IMR-90 (cell line): ENCODE measurements at regions not wholly inside any gene's neighbourhood (a gene's known extent, or its start where the extent isn't known, plus 50 kb on each side); places are given as distances from the start of the nearest gene placed in this dataset.

Source experiments
- ATAC-seq: fragments of 200-7000 bp; cut with Tn5 transposase; 2 replicates; pipeline ENCODE4 v1.9.1; 2020; ENCODE audit warnings: low read depth, mild to moderate bottlenecking, moderate library complexity
- BruUV-seq: library from RNA; stranded (reverse); fragments of 400-500 nt; replicated peaks from 2 replicates; lab custom pipeline; 2021; lab: Mats Ljungman, UMichigan
- CTCF ChIA-PET: fragments of 300-600 bp; formaldehyde crosslinking; extraction: SDS; loops from one replicate; lab custom pipeline; 2021; ENCODE audit warnings: antibody characterized with exemption; lab: Yijun Ruan, JAX
- POLR2A ChIA-PET: fragments of 300-600 bp; sonication (Branson Sonifier 250); formaldehyde crosslinking; loops from one replicate; lab custom pipeline; 2022; ENCODE audit warnings: antibody characterized with exemption; ENCODE audit not compliant: unreplicated experiment; lab: Charles Lee
- DNase-seq: peaks from one replicate; pipeline ENCODE4 v3.0.0; 2013
- H2AFZ ChIP-seq: replicated peaks from 2 replicates; pipeline ENCODE3; 2013; ENCODE audit warnings: low read length, mild to moderate bottlenecking; ENCODE audit not compliant: poor library complexity
- H2AK5ac ChIP-seq: 2 replicates; pipeline ENCODE4 v1.6.1; 2013; ENCODE audit warnings: low read depth, low read length, inconsistent platforms
- H2AK9ac ChIP-seq: replicated peaks from 2 replicates; pipeline ENCODE3; 2013; ENCODE audit warnings: mild to moderate bottlenecking, low read depth, low read length, moderate library complexity; ENCODE audit not compliant: poor library complexity
- H2BK120ac ChIP-seq: 2 replicates; pipeline ENCODE4 v1.6.1; 2013; ENCODE audit warnings: low read depth, low read length, inconsistent platforms
- H2BK15ac ChIP-seq: 3 replicates; pipeline ENCODE4 v1.6.1; 2013; ENCODE audit warnings: low read depth, low read length, inconsistent platforms
- H2BK20ac ChIP-seq: 2 replicates; pipeline ENCODE4 v1.6.1; 2013; ENCODE audit warnings: low read depth, mild to moderate bottlenecking, inconsistent platforms, low read length, moderate library complexity
- H2BK5ac ChIP-seq: 2 replicates; pipeline ENCODE4 v1.6.1; 2013; ENCODE audit warnings: mild to moderate bottlenecking, low read depth, low read length, inconsistent platforms; ENCODE audit not compliant: poor library complexity, severe bottlenecking
- H3K14ac ChIP-seq: replicated peaks from 2 replicates; pipeline ENCODE4 v1.6.1; 2013; ENCODE audit warnings: low read depth, low read length, inconsistent platforms
- H3K18ac ChIP-seq: 2 replicates; pipeline ENCODE4 v1.6.1; 2013; ENCODE audit warnings: low read depth, low read length, control low read depth
- H3K23ac ChIP-seq: 2 replicates; pipeline ENCODE4 v1.6.1; 2013; ENCODE audit warnings: low read depth, low read length, inconsistent platforms
- H3K27ac ChIP-seq: 2 replicates; pipeline ENCODE4 v1.5.1; 2013; ENCODE audit warnings: mild to moderate bottlenecking, control low read depth, low read length; ENCODE audit not compliant: insufficient read depth
- H3K27me3 ChIP-seq: 2 replicates; pipeline ENCODE4 v1.6.1; 2013; ENCODE audit warnings: low read length; ENCODE audit not compliant: control insufficient read depth, insufficient read depth
- H3K36me3 ChIP-seq: 2 replicates; pipeline ENCODE4 v1.6.1; 2013; ENCODE audit warnings: low read length, mixed read lengths; ENCODE audit not compliant: control insufficient read depth, insufficient read depth
- H3K4ac ChIP-seq: 2 replicates; pipeline ENCODE4 v1.6.1; 2013; ENCODE audit warnings: low read depth, low read length, inconsistent platforms
- H3K4me1 ChIP-seq: 2 replicates; pipeline ENCODE4 v1.6.1; 2013; ENCODE audit warnings: low read length, mixed read lengths; ENCODE audit not compliant: control insufficient read depth, insufficient read depth
- H3K4me2 ChIP-seq: 2 replicates; pipeline ENCODE4 v1.6.1; 2013; ENCODE audit warnings: low read depth, mild to moderate bottlenecking, control low read depth, low read length, moderate library complexity
- H3K4me3 ChIP-seq: 2 replicates; pipeline ENCODE4 v1.5.1; 2013; ENCODE audit warnings: low read depth, mild to moderate bottlenecking, control low read depth, low read length, moderate library complexity; ENCODE audit not compliant: insufficient read depth
- H3K56ac ChIP-seq: 2 replicates; pipeline ENCODE4 v1.6.1; 2013; ENCODE audit warnings: low read length, inconsistent platforms; ENCODE audit not compliant: insufficient read depth; ENCODE audit errors: extremely low read depth
- H3K79me1 ChIP-seq, 2 experiments: 2 replicates each; pipeline ENCODE4 v1.6.1; 2013; ENCODE audit warnings: low read length in 2 of 2, inconsistent platforms in 1 of 2, low read depth in 1 of 2
- H3K9ac ChIP-seq: 2 replicates; pipeline ENCODE4 v1.6.1; 2013; ENCODE audit warnings: low read depth, low read length, control low read depth
- H3K9me1 ChIP-seq: 2 replicates; pipeline ENCODE4 v1.6.1; 2013; ENCODE audit warnings: low read length, inconsistent platforms; ENCODE audit not compliant: insufficient read depth
- H3K9me3 ChIP-seq: 2 replicates; pipeline ENCODE4 v1.6.1; 2013; ENCODE audit warnings: low read length; ENCODE audit not compliant: control insufficient read depth, insufficient read depth
- H4K20me1 ChIP-seq: 2 replicates; pipeline ENCODE4 v1.6.1; 2013; ENCODE audit warnings: low read length, inconsistent platforms; ENCODE audit not compliant: insufficient read depth
- H4K5ac ChIP-seq: 2 replicates; pipeline ENCODE4 v1.6.1; 2013; ENCODE audit warnings: mild to moderate bottlenecking, low read depth, low read length, control low read depth
- H4K8ac ChIP-seq, 2 experiments: 2 replicates each; pipeline ENCODE4 v1.6.1; 2013; ENCODE audit warnings: low read depth in 2 of 2, low read length in 2 of 2, control low read depth in 1 of 2, inconsistent platforms in 1 of 2
- H4K91ac ChIP-seq: 2 replicates; pipeline ENCODE4 v1.6.1; 2013; ENCODE audit warnings: low read depth, low read length, inconsistent platforms; ENCODE audit not compliant: insufficient read depth
- CHD1 ChIP-seq: IDR thresholded peaks from 2 replicates; pipeline ENCODE4 v1.6.1; 2012; ENCODE audit warnings: low read depth, low read length, improper control_type of control experiment
- FOS ChIP-seq: fragments of 150-350 bp; IDR thresholded peaks from 2 replicates; pipeline ENCODE4 v1.6.1; 2016; ENCODE audit warnings: low read depth, low read length
- MAZ ChIP-seq: IDR thresholded peaks from 2 replicates; pipeline ENCODE4 v1.6.1; 2012; ENCODE audit warnings: low read depth, mild to moderate bottlenecking, low read length, improper control_type of control experiment, moderate library complexity, borderline replicate concordance
- RCOR1 ChIP-seq: IDR thresholded peaks from 2 replicates; pipeline ENCODE4 v1.6.1; 2012; ENCODE audit warnings: mild to moderate bottlenecking, low read length, improper control_type of control experiment; ENCODE audit not compliant: insufficient replicate concordance
- WGBS, 2 experiments: methylation state at CpG; one replicate each; pipeline versions ENCODE4 v1.1.5 to v1.1.7; 2013; ENCODE audit warnings: missing lambda C conversion rate in 2 of 2; ENCODE audit not compliant: insufficient read length in 1 of 2; ENCODE audit errors: extremely low coverage in 2 of 2; 5-methylcytosine and 5-hydroxymethylcytosine counted together
- dilution Hi-C: fragments of 300-500 bp; cut with HindIII; formaldehyde crosslinking; loops from one replicate; pipeline ENCODE4 v1.14.3; 2018; ENCODE audit warnings: low sequenced_read_pairs; ENCODE audit not compliant: unreplicated experiment
- in situ Hi-C: fragments of 300-500 bp; cut with MboI; formaldehyde crosslinking; loops from 3 replicates; pipeline ENCODE4 v1.14.3; 2019; ENCODE audit warnings: low sequenced_read_pairs, inconsistent platforms, mixed read lengths
- intact Hi-C: fragments of 100-400 bp; cut with micrococcal nuclease; formaldehyde crosslinking; loops from 2 replicates; pipeline ENCODE4 v1.10.0; 2022

DNA sequence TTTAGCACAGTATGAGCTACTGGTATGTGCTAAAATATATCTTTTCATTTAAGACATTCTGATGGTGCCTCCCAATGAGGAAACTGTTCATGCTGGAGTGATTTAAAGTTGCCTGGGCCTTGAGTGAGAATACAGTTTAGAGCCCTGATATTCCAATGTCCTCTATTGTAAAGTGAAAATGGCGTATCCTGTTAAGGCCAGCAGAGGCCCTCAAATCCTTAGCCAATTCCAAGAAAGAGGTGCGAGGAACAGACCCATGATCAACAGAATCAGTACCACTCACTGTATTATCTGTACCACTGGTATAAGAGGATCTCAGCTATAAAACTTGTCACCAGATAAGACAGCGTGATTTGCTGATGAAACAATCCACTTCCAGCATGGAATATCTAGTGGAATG, 273.1 kb upstream of the SLITRK5 start:
- no peak for TF ChIP-seq RCOR1
- no peak for TF ChIP-seq CHD1
- TF ChIP-seq MAZ = no peak
- TF ChIP-seq FOS = no peak
- H3K14ac ChIP-seq = no peak overlapping the region
- DNase-seq (no peak), ATAC-seq (no peak)
- intact Hi-C loops (no loop called here), dilution Hi-C loops (no loop called here), in situ Hi-C loops (no loop called here)
- ChIA-PET CTCF (no interaction called here), POLR2A (no interaction called here)
- H2AFZ ChIP-seq = no peak overlapping the region
- H4K20me1 ChIP-seq = no peaks in the 10 kb centered on the region
- H2AK9ac ChIP-seq = no peak overlapping the region
- no peak overlapping the region for H3K4me3 ChIP-seq
- H3K36me3 ChIP-seq = no peaks in the 10 kb centered on the region
- no peak overlapping the region for H2AK5ac ChIP-seq
- no peak overlapping the region for H4K5ac ChIP-seq
- H3K27ac ChIP-seq = no peak overlapping the region
- H3K9me3 ChIP-seq = peaks cover 2% of the 10 kb centered on the region; the same call in 1 of the 2 replicates
- H3K9ac ChIP-seq = no peak overlapping the region
- no peak overlapping the region for H3K56ac ChIP-seq
- BruUV-seq = no TSS peak
- H3K4ac ChIP-seq = no peak overlapping the region
- H3K9me1 ChIP-seq = no peaks in the 10 kb centered on the region
- H2BK5ac ChIP-seq = no peak overlapping the region
- H2BK15ac ChIP-seq = no peak overlapping the region
- no peak overlapping the region for H2BK20ac ChIP-seq
- no peak overlapping the region for H3K23ac ChIP-seq
- no CpG with 5 or more reads among the region's 3 CpGs for WGBS, 2 experiments
- H4K91ac ChIP-seq = no peak overlapping the region
- H3K4me1 ChIP-seq = no peaks in the 10 kb centered on the region
- no peak overlapping the region for H2BK120ac ChIP-seq
- H3K79me1 ChIP-seq = no peaks in the 10 kb centered on the region
- H3K27me3 ChIP-seq = no peaks in the 10 kb centered on the region
- H3K4me2 ChIP-seq = no peak overlapping the region
- H4K8ac ChIP-seq = no peak overlapping the region
- no peak overlapping the region for H3K18ac ChIP-seq
